Dedifferentiated amniotic fluid mesenchymal stem cell (primary cell): ENCODE measurements at regions not wholly inside any gene's neighbourhood (a gene's known extent, or its start where the extent isn't known, plus 50 kb on each side); places are given as distances from the start of the nearest gene placed in this dataset.
"Not testable (repeated sequence)": the region's sequence is repeated elsewhere in the genome, so short reads cannot be mapped to it uniquely, and the experiment has no call there.

ENCODE experiments used
- DNase-seq: peaks from one replicate; pipeline ENCODE4 v3.0.0-alpha.2; 2016; ENCODE audit errors: extremely low spot score

- DNase-seq, result no peak
Measured at GRCh38 chr12:88833641-88834116, 253.4 kb upstream of the KITLG start.

GRCh38 chr12:88828537-88828936 is 248.3 kb upstream of the KITLG start:
- not testable (repeated sequence) for DNase-seq

DNA sequence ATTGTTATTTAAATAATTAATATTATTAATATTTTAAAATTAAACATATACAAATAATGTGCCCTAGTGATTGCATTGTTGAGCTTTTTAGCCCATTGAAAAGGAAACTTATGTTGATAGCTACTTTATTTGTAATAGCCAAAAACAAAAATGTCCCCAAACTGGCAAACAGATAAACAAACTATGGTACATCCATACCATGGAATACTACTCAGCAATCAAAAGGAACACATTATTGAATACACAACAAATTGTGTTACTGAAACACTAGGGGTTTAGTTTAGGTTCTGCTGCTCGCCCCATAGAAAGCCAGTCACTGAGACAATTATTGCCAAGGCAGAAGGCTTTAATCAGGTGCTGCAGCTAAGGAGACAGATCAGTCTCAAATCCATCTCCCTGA is 239.7 kb upstream of the KITLG start:
- DNase-seq, result no peak

DNA sequence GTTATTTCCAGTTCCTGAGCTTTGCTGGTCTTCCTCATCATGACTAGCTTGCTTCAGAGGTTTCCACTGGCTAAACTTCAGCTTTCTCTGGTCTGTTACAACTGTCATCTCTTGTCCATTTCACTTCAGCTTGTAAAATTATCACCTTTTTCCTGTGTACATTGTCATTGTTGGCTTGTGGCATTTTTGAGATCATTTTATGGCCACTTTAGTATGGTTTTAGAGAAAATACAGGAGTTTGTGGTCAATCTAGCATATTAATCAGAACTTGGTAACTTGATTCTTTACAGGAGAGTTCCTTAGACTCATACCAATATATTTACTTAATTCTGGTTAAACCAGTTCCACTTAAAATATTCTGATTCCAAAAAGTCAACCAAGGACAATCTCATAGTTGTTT is 235.9 kb upstream of the KITLG start:
- no peak for DNase-seq

- DNase-seq, result no peak
Measured at GRCh38 chr12:88814779-88815178, 234.5 kb upstream of the KITLG start.

DNA sequence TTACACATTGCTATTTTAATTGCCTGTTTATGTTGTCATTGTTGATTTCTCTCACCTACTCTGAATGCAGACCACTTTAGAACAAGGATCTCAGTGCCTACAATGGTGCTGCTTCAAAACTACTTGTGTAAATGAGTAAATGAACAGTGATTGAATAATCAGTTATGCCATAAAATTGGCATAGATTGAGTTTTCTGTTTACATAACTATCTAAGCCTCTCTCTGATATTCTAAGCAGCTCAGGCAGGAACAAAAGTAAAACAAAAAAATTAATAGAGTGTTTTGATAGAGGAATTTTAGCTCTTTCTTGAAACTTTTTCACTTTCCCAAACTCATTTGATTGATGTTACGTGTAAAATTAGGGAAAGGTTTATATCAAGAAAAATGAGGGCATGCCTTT is 232.3 kb upstream of the KITLG start:
- DNase-seq, result no peak

- no peak for DNase-seq
Measured at GRCh38 chr12:88810806-88811205, 230.5 kb upstream of the KITLG start.

GRCh38 chr12:88809841-88810240 is 229.6 kb upstream of the KITLG start:
- not testable (repeated sequence) for DNase-seq

GRCh38 chr12:88805692-88806091 is 225.4 kb upstream of the KITLG start:
- DNase-seq, result no peak

DNA sequence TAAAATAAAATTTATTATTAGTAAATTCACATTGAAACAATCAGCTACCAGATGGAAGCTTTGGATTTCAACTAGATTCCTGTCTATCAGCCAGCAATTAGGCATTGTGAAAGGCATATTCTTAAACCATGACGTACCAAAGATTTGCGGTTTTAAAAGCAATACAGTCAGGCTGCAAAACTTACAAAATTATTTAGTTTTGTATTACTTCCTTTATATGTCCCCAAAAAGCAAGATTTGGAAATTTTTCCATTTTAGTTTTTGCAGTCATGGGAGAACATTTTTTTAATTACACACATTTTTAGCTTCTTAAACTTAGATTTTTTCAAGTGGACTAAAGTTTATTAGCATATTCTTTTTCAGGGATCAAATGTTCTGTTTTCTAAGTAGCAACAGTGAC is 225.0 kb upstream of the KITLG start:
- DNase-seq, result no peak

DNA sequence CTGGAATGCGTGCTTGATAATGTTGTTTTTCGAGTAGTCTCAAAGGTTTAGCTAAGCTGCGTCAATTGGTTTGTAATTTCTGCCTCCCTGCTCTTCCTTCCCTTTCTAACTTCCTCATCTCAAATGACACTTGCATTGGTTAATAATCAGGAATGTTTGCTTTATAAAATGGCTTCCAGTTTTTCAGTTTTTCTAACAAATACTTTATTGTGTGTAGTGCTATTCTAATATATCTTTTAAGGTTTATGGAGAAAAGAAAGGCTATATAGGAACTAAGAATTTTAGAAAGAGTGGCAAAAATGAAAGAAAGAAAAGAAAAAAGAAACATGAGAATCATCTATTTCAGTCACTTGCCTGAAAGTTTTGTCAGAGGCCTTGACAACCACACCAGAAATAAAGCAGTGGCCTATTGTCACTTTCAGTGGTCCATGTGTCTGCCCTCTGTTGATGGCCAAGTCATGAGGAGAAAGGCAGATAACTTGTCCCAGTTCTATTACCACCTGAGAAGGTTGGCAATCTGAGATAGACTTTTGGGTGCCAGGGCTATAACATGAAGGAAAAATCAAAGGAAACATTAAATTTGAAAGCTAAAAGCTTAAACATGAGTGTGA is 221.9 kb upstream of the KITLG start:
- no peak for DNase-seq

- no peak for DNase-seq
Measured at GRCh38 chr12:88801227-88802095, 221.2 kb upstream of the KITLG start.

DNA sequence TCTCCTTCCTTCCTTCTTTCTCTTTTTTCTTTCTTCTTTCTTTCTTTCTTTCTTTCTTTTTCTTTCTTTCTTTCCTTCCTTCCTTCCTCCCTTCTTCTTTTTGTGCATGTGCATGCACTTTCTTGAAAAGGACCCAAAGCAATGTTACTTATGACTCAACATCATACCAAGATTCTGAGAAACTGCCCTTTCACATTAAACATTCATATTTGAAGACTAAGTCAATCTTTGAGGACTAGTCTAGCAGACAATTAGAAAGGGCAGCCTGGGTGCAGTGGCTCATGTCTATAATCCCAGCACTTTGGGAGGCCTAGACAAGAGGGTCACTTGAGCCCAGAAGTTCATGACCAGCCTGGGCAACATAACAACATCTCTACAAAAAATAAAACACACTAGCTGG is 212.8 kb upstream of the KITLG start:
- no peak for DNase-seq

DNA sequence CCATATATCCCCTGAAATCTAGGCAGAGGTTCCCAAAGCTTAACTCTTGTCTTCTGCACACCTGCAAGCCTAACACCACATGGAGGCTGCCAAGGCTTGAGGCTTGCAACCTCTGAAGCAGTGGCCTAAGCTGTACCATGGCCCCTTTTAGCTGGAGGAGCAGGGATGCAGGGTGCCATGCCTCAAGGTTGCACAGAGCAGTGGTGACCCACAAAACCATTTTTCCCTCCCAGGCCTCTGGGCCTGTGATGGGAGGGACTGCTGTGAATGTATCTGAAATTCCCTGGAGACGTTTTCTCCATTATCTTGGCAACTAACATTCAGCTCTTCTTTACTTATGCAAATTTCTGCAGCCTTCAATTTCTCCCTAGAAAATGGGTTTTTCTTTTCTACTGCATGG is 210.0 kb upstream of the KITLG start:
- DNase-seq, result no peak

GRCh38 chr12:88784166-88784565 is 203.9 kb upstream of the KITLG start:
- DNase-seq, result no peak

DNA sequence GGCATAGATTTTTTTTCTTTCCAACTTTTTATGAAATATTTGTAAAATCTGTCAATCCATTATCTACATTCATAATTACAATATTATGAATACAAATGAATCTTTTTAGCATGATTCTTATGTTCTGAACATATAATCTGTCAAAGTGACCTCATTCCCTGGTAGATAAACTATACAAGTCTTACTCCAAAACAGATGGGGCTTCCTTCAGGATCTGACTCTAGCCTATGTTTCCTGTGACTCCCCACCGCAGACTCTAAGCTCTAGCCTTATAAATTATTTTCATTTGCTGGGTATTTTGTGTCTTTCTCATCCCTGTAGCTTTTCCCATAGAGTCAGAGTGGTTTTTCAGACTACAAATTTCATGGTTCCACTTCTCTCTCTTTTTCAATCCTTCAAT is 202.1 kb upstream of the KITLG start:
- DNase-seq, result no peak

GRCh38 chr12:88781909-88782308 is 201.6 kb upstream of the KITLG start:
- no peak for DNase-seq

GRCh38 chr12:88778064-88778463 is 197.8 kb upstream of the KITLG start:
- no peak for DNase-seq

DNA sequence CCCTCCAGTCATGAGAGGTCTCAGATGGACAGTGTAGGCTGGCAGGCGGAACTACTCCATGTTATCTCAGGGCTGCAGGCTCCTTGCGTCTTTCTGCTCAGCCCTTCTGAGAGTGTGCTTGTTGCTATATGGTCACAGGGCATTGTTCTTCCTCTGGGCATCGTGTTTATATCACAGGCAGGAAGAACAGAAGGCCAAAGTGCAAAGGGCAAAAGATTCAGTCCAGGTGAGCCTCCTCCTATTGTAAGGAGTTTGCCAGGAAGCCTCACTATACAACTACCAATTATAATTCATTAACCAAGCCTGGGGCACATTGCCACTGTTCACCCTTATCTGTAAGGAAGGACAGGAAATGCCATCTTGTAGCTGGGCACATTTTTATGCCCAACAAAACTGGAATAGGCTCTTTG is 195.5 kb upstream of the KITLG start:
- no peak for DNase-seq

- DNase-seq, result no peak
Measured at GRCh38 chr12:88767699-88768098, 187.4 kb upstream of the KITLG start.

- peak; percentile 55 for DNase-seq
Measured at GRCh38 chr12:88764781-88765480, 184.7 kb upstream of the KITLG start.

DNA sequence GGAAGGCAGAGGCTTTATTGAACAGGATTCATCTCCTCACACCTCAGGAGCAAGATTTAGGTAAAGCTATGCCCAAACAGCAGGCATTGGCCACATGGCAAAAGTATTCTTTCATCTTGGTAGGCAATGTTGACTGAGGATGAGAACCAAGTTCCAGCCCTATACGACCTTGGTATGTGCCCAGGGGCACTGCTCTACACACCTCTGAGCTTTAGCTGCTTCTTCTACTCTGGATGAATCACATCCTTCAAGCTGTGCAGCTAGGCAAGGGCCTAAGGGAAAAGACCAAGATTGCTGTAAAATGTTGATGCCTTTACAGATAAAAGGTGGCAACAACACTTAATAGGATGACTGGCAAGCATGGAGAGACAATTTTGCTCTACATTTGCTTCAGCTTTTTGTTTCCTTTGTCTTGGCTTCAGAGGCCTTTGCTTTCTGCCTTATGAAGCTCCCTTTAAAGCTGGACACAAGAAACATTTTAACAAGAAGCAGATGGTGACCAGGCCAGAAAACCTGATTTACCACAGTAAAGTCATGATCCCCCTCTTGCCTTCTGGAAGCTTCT is 183.3 kb upstream of the KITLG start:
- no peak for DNase-seq
